Stimulated activated naive CD8-positive, alpha-beta T cell treated with anti-CD3 and anti-CD28 coated beads, Interleukin-15, amount 100 ng/mL, for 72 hours (primary cell): ENCODE measurements at regions not wholly inside any gene's neighbourhood (a gene's known extent, or its start where the extent isn't known, plus 50 kb on each side); places are given as distances from the start of the nearest gene placed in this dataset.
A peak's percentile ranks its signal among the peaks of the same experiment; 100 is the strongest.
"Not testable (repeated sequence)": the region's sequence is repeated elsewhere in the genome, so short reads cannot be mapped to it uniquely, and the experiment has no call there.

Experiments used
- ATAC-seq: fragments of 150-1000 bp; cut with Tn5 transposase; 2 replicates; pipeline ENCODE4 v1.10.0; 2021; ENCODE audit warnings: mild to moderate bottlenecking, moderate library complexity
- DNase-seq, 2 donors: peaks; one replicate each; pipeline ENCODE4 v3.0.0; 2021 to 2022
- H3K27ac Mint-ChIP-seq, 2 donors: one replicate each; pipeline ENCODE4 v1.8.0; 2022; ENCODE audit warnings: mild to moderate bottlenecking in 2 of 2, mixed read lengths in 2 of 2, moderate library complexity in 2 of 2
- H3K27me3 Mint-ChIP-seq: one replicate; pipeline ENCODE4 v1.8.0; 2022; ENCODE audit warnings: mixed read lengths
- H3K4me1 Mint-ChIP-seq: one replicate; pipeline ENCODE4 v1.8.0; 2022; ENCODE audit warnings: mild to moderate bottlenecking, mixed read lengths
- H3K4me3 Mint-ChIP-seq, 2 donors: one replicate each; pipeline ENCODE4 v1.8.0; 2022; ENCODE audit warnings: mild to moderate bottlenecking in 2 of 2, mixed read lengths in 2 of 2, moderate library complexity in 1 of 2
- H3K9me3 Mint-ChIP-seq, 2 donors: one replicate each; pipeline ENCODE4 v1.8.0; 2022; ENCODE audit warnings: mixed read lengths in 2 of 2

- H3K9me3 Mint-ChIP-seq, result peaks cover 11 to 17% of the 10 kb centered on the region in 2 donors
- H3K4me3 Mint-ChIP-seq, result no peak overlapping the region
Measured at GRCh38 chr2:123840574-123840973, 184.5 kb upstream of the CNTNAP5 start.

GRCh38 chr2:123851281-123851680 is 173.8 kb upstream of the CNTNAP5 start:
- Mint-ChIP-seq H3K27me3 (no peaks in the 10 kb centered on the region), H3K4me1 (no peaks in the 10 kb centered on the region), H3K4me3 (no peak overlapping the region), H3K27ac (no peak overlapping the region), H3K9me3 (peaks cover 16 to 31% of the 10 kb centered on the region in 2 donors)
- DNase-seq (no peak), ATAC-seq (no peak)

More at GRCh38 chr2:123840574-123840973, 184.5 kb upstream of the CNTNAP5 start:
- Mint-ChIP-seq H3K27me3 (no peaks in the 10 kb centered on the region), H3K27ac (no peak overlapping the region), H3K4me1 (no peaks in the 10 kb centered on the region)
- DNase-seq, result no peak
- no peak for ATAC-seq

DNA sequence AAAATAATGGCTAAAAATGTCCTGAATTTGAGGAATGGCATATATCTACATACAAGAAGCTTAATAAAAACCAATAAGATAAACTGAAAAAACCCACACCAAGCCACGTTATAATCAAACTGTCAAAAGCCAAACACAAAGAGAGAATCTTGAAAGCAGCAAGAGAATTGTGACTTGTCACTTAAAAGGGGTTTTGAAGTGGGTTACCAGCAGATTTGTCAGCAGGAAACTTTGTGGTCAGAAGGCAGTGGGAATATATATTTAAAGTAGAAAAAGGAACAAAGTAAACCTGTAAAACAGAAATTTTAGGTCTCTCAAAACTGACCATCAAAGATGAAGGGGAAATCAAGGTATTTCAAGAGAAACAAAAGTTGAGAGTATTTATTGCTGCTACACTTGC is 171.9 kb upstream of the CNTNAP5 start:
- Mint-ChIP-seq H3K27me3 (no peaks in the 10 kb centered on the region), H3K27ac (no peak overlapping the region), H3K4me3 (no peak overlapping the region), H3K4me1 (no peaks in the 10 kb centered on the region), H3K9me3 (peaks cover 27 to 42% of the 10 kb centered on the region in 2 donors)
- no peak for ATAC-seq
- no peak for DNase-seq

GRCh38 chr2:123859031-123859430 is 166.1 kb upstream of the CNTNAP5 start:
- peaks cover 27 to 51% of the 10 kb centered on the region in 2 donors for H3K9me3 Mint-ChIP-seq

GRCh38 chr2:123864416-123864815 is 160.7 kb upstream of the CNTNAP5 start:
- ATAC-seq (no peak), DNase-seq (no peak)
- H3K4me3 Mint-ChIP-seq, result no peak overlapping the region
- H3K27ac Mint-ChIP-seq, result no peak overlapping the region
- peaks cover 3 to 16% of the 10 kb centered on the region in 2 donors for H3K9me3 Mint-ChIP-seq
- H3K27me3 Mint-ChIP-seq, result no peaks in the 10 kb centered on the region
- H3K4me1 Mint-ChIP-seq, result no peaks in the 10 kb centered on the region

More at GRCh38 chr2:123859031-123859430, 166.1 kb upstream of the CNTNAP5 start:
- not testable (repeated sequence) for H3K4me3 Mint-ChIP-seq, DNase-seq, H3K27me3 Mint-ChIP-seq, ATAC-seq, H3K4me1 Mint-ChIP-seq, H3K27ac Mint-ChIP-seq

DNA sequence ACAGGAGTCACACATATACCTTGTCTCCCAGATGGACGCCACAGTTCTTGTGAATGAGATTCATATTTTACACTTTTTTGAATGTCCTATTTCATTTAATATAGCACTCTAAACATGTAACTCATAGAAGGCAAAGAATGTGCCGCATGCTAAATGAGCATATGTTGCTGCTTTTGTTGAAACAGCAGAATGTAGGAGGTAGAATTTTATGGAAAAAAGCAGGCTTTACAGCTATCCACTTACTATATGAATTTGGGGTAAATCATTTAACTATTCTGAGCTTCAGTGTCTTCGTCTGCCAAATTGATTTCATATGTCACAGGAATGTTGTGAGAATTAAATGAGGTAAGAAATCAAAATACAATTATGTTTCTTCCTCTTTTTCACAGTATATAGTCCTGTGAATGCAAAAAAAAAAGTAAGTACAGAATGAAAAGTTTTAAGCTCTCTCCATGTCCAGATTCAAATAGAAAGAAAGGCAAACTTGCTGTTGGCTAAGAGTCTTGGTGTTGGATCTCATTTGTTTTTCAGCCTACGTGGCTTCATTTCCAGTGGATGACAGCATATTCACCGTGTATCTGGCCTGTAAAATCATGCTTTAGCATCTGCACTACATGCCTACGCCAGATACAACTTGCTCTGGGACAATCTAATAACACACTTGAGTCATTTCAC is 154.7 kb upstream of the CNTNAP5 start:
- no peak for ATAC-seq
- no peak overlapping the region for H3K27ac Mint-ChIP-seq
- peaks cover 10 to 11% of the 10 kb centered on the region in 2 donors for H3K9me3 Mint-ChIP-seq
- no peaks in the 10 kb centered on the region for H3K27me3 Mint-ChIP-seq
- H3K4me1 Mint-ChIP-seq, result no peaks in the 10 kb centered on the region
- no peak overlapping the region for H3K4me3 Mint-ChIP-seq
- DNase-seq, result no peak

DNA sequence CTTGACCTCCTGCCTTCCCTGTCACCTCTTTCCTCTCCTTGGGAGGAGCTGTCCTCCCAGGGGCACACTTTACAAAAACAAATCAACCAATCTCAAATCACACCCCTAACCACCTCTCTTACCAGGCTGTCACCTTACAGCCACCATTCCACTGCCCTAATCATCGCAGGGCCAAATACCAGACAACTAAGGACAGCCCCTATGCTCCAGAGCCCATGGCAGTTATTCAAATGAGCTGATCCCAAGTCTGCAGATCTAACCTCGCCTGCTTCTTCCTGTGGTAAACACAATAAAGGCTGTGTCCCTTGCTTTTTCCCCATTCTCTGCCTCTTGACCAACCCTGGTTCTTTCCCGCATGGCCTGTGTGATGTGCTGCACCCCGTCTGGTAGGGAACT is 154.2 kb upstream of the CNTNAP5 start:
- peaks cover 12 to 16% of the 10 kb centered on the region in 2 donors for H3K9me3 Mint-ChIP-seq
- ATAC-seq, result no peak
- no peak for DNase-seq
- H3K27me3 Mint-ChIP-seq, result no peaks in the 10 kb centered on the region
- H3K4me3 Mint-ChIP-seq, result no peak overlapping the region
- no peaks in the 10 kb centered on the region for H3K4me1 Mint-ChIP-seq
- peak overlapping the region in 1 of 2 donors; percentile 42 for H3K27ac Mint-ChIP-seq

DNA sequence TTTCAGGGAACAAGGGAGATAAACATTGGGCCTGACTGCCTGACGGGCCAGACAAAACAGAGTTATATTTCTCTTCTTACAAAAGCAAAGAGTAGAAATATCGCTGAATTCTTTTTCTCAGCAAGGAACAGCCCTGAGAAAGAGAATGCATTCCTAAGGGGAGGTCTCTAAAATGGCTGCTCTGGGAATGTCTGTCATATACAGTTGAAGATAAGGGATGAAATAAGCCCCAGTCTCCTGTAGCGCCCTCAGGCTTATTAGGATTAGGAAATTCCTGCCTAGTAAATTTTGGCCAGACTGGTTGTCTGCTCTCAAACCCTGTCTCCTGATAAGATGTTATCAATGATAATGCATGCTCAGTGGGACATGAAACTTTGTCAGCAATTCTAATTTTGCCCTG is 134.9 kb upstream of the CNTNAP5 start:
- ATAC-seq (no peak), DNase-seq (no peak)
- Mint-ChIP-seq H3K9me3 (peaks cover 23 to 24% of the 10 kb centered on the region in 2 donors), H3K4me1 (no peaks in the 10 kb centered on the region), H3K4me3 (no peak overlapping the region), H3K27me3 (no peaks in the 10 kb centered on the region), H3K27ac (no peak overlapping the region)

DNA sequence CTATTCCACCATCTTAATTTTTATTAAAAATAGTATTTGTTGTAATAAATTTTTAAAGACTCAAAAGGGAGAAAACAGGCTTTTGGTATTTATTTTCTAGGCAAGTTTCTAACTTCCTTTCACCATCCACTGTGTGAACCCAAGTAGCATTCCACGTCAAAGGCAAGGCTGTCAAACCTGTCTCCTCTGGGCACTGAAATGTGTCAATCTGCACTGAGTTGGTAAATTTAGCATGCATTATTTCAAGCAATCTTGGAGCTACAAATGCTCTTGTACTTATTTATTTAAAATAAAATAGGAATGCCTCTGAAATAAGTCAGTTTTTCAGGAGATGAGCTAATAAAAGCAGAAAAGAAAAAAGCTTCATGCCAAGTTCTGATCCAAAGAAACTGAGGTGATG is 130.9 kb upstream of the CNTNAP5 start:
- no peak overlapping the region for H3K27ac Mint-ChIP-seq
- no peak overlapping the region for H3K4me3 Mint-ChIP-seq
- ATAC-seq (no peak), DNase-seq (no peak)
- H3K27me3 Mint-ChIP-seq, result no peaks in the 10 kb centered on the region
- peaks cover 14 to 36% of the 10 kb centered on the region in 2 donors for H3K9me3 Mint-ChIP-seq
- no peaks in the 10 kb centered on the region for H3K4me1 Mint-ChIP-seq

GRCh38 chr2:123895651-123896050 is 129.4 kb upstream of the CNTNAP5 start:
- H3K27me3 Mint-ChIP-seq, result no peaks in the 10 kb centered on the region
- no peaks in the 10 kb centered on the region for H3K4me1 Mint-ChIP-seq
- ATAC-seq (no peak), DNase-seq (no peak)
- H3K9me3 Mint-ChIP-seq, result peaks cover 12 to 26% of the 10 kb centered on the region in 2 donors
- H3K4me3 Mint-ChIP-seq, result no peak overlapping the region
- H3K27ac Mint-ChIP-seq, result no peak overlapping the region

GRCh38 chr2:123901256-123901655 is 123.8 kb upstream of the CNTNAP5 start:
- no peak overlapping the region for H3K27ac Mint-ChIP-seq
- DNase-seq, result no peak
- no peak for ATAC-seq
- no peak overlapping the region for H3K4me3 Mint-ChIP-seq
- H3K9me3 Mint-ChIP-seq, result peaks cover 12 to 22% of the 10 kb centered on the region in 2 donors
- no peaks in the 10 kb centered on the region for H3K4me1 Mint-ChIP-seq
- no peaks in the 10 kb centered on the region for H3K27me3 Mint-ChIP-seq

DNA sequence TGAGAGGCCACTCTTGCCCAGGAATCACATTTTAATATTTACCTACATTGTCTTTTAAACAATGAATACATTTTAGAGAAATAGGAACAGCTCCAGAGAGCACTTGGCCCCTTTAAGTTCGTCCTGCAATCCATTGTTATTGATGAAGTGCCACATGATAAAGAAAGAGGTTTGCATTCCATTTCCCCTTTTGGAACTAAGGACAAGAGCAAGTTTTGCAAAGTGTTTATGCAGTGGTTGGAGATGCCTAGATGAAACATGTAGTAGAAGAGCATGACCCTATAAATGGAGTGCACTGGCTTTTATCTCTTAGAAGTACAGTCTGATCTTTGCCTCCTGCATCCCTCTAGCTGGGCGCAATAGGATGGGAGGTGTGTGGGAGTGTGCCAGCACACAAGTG is 118.7 kb upstream of the CNTNAP5 start:
- no peaks in the 10 kb centered on the region for H3K4me1 Mint-ChIP-seq
- no peak overlapping the region for H3K4me3 Mint-ChIP-seq
- peaks cover 4 to 6% of the 10 kb centered on the region in 2 donors for H3K9me3 Mint-ChIP-seq
- DNase-seq, result no peak
- no peak overlapping the region for H3K27ac Mint-ChIP-seq
- no peak for ATAC-seq
- H3K27me3 Mint-ChIP-seq, result no peaks in the 10 kb centered on the region

DNA sequence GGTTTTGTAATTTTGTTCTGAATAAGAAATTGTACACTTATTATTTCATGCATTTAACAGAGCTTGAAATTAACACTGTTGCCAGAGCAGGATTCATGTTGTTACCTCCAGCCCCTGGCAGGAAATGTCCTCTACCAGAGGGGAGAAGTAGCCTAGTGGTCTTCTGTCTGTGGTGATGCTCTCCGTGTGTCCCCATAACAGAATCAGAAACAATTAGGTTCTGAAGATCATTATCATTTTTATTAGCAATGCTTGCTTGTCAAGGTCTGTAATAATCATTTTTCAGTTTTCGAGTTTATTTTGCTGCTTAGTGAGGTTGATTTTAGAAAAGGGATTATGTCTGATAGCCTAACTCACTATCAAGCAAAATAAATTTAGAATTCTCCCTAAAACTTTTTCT is 116.6 kb upstream of the CNTNAP5 start:
- no peaks in the 10 kb centered on the region for H3K27me3 Mint-ChIP-seq
- H3K27ac Mint-ChIP-seq, result no peak overlapping the region
- H3K4me1 Mint-ChIP-seq, result no peaks in the 10 kb centered on the region
- no peak overlapping the region for H3K4me3 Mint-ChIP-seq
- DNase-seq, result no peak
- H3K9me3 Mint-ChIP-seq, result peaks cover 4 to 6% of the 10 kb centered on the region in 2 donors
- ATAC-seq, result no peak

DNA sequence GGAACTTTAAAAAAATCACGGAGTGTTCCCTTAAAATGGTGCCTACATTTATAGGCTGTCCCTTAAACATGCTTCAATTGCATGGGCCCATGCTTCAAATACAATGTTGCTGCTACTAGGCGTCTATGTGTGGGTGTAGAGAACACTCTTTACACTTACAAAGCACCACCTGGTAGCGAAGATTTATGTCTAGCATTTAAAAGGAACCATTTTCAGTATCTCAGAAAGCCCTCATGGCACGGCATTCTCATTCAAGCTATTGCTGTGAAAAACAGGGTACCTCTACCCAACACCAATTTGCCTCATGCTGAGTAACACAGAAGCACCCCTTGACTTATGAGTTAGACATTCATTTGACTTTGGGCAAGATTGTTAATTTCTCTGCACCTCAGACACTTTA is 112.9 kb upstream of the CNTNAP5 start:
- H3K27ac Mint-ChIP-seq, result no peak overlapping the region
- no peaks in the 10 kb centered on the region for H3K4me1 Mint-ChIP-seq
- H3K4me3 Mint-ChIP-seq, result no peak overlapping the region
- H3K9me3 Mint-ChIP-seq, result peaks cover 3 to 7% of the 10 kb centered on the region in 2 donors
- H3K27me3 Mint-ChIP-seq, result no peaks in the 10 kb centered on the region
- no peak for DNase-seq
- ATAC-seq, result no peak

GRCh38 chr2:123913143-123913735 is 111.8 kb upstream of the CNTNAP5 start:
- Mint-ChIP-seq H3K9me3 (peaks cover 8 to 10% of the 10 kb centered on the region in 2 donors), H3K27me3 (no peaks in the 10 kb centered on the region), H3K4me3 (no peak overlapping the region)

GRCh38 chr2:123915380-123915779 is 109.7 kb upstream of the CNTNAP5 start:
- H3K27me3 Mint-ChIP-seq, result no peaks in the 10 kb centered on the region
- ATAC-seq, result no peak
- H3K9me3 Mint-ChIP-seq, result peaks cover 8 to 10% of the 10 kb centered on the region in 2 donors
- no peak overlapping the region for H3K27ac Mint-ChIP-seq
- H3K4me1 Mint-ChIP-seq, result no peaks in the 10 kb centered on the region
- no peak overlapping the region for H3K4me3 Mint-ChIP-seq
- no peak for DNase-seq

More at GRCh38 chr2:123913143-123913735, 111.8 kb upstream of the CNTNAP5 start:
- Mint-ChIP-seq H3K4me1 (no peaks in the 10 kb centered on the region), H3K27ac (peak overlapping the region in 1 of 2 donors; percentile 0)
- no peak for ATAC-seq
- DNase-seq, result no peak
